ENCODE measurements at regions not wholly inside any gene's neighbourhood (a gene's known extent, or its start where the extent isn't known, plus 50 kb on each side); places are given as distances from the start of the nearest gene placed in this dataset.
"Not testable (repeated sequence)": the region's sequence is repeated elsewhere in the genome, so short reads cannot be mapped to it uniquely, and the experiment has no call there.

GRCh38 chr5:67674159-67674655, 477.6 kb upstream of the CD180 start:
- no peak for DNase-seq

- DNase-seq, result no peak
Observed at GRCh38 chr5:67673618-67674017, 477.0 kb upstream of the CD180 start.

- no peak for DNase-seq
Observed at GRCh38 chr5:67673180-67673579, 476.6 kb upstream of the CD180 start.

GRCh38 chr5:67672636-67673035, 476.0 kb upstream of the CD180 start:
- no peak for DNase-seq

- DNase-seq, result no peak
Observed at GRCh38 chr5:67669916-67670315, 473.3 kb upstream of the CD180 start.

- DNase-seq, result no peak
Observed at GRCh38 chr5:67660149-67660548, 463.6 kb upstream of the CD180 start.

GRCh38 chr5:67659288-67659687, 462.7 kb upstream of the CD180 start:
- DNase-seq, result no peak

GRCh38 chr5:67657055-67657454, 460.5 kb upstream of the CD180 start:
- no peak for DNase-seq

GRCh38 chr5:67652201-67652600, 455.6 kb upstream of the CD180 start:
- DNase-seq, result no peak

GRCh38 chr5:67651180-67651579, 454.6 kb upstream of the CD180 start:
- DNase-seq, result no peak

- no peak for DNase-seq
Observed at GRCh38 chr5:67648201-67648671, 451.6 kb upstream of the CD180 start.

GRCh38 chr5:67647772-67648171, 451.2 kb upstream of the CD180 start:
- no peak for DNase-seq

- no peak for DNase-seq
Observed at GRCh38 chr5:67644221-67644920, 447.8 kb upstream of the CD180 start.

GRCh38 chr5:67643536-67643935, 446.9 kb upstream of the CD180 start:
- no peak for DNase-seq

- no peak for DNase-seq
Observed at GRCh38 chr5:67639976-67640375, 443.4 kb upstream of the CD180 start.

- DNase-seq, result no peak
Observed at GRCh38 chr5:67639313-67639712, 442.7 kb upstream of the CD180 start.

- no peak for DNase-seq
Observed at GRCh38 chr5:67636850-67637524, 440.4 kb upstream of the CD180 start.

GRCh38 chr5:67636091-67636490, 439.5 kb upstream of the CD180 start:
- DNase-seq, result no peak

- not testable (repeated sequence) for DNase-seq
Observed at GRCh38 chr5:67627079-67627478, 430.5 kb upstream of the CD180 start.

GRCh38 chr5:67623078-67623477, 426.5 kb upstream of the CD180 start:
- no peak for DNase-seq

GRCh38 chr5:67620424-67621397, 424.1 kb upstream of the CD180 start:
- no peak for DNase-seq

- no peak for DNase-seq
Observed at GRCh38 chr5:67619636-67620035, 423.0 kb upstream of the CD180 start.

- DNase-seq, result no peak
Observed at GRCh38 chr5:67619235-67619634, 422.6 kb upstream of the CD180 start.

All from activated CD4-positive, alpha-beta T cell treated with anti-CD3 and anti-CD28 coated beads for 4 hours (primary cell).